ENCODE measurements at regions not wholly inside any gene's neighbourhood (a gene's known extent, or its start where the extent isn't known, plus 50 kb on each side); places are given as distances from the start of the nearest gene placed in this dataset.

- TF ChIP-seq, protein P1, sequence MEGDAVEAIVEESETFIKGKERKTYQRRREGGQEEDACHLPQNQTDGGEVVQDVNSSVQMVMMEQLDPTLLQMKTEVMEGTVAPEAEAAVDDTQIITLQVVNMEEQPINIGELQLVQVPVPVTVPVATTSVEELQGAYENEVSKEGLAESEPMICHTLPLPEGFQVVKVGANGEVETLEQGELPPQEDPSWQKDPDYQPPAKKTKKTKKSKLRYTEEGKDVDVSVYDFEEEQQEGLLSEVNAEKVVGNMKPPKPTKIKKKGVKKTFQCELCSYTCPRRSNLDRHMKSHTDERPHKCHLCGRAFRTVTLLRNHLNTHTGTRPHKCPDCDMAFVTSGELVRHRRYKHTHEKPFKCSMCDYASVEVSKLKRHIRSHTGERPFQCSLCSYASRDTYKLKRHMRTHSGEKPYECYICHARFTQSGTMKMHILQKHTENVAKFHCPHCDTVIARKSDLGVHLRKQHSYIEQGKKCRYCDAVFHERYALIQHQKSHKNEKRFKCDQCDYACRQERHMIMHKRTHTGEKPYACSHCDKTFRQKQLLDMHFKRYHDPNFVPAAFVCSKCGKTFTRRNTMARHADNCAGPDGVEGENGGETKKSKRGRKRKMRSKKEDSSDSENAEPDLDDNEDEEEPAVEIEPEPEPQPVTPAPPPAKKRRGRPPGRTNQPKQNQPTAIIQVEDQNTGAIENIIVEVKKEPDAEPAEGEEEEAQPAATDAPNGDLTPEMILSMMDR (IDR thresholded peaks at IDR 0.05; ENCODE audit: low read depth, low read length), result no peak
- no peak overlapping the region for H3K4me3 ChIP-seq (ENCODE audit: low read depth, low read length)
Observed at GRCh38 chr9:13734601-13735000, 455.1 kb upstream of the MPDZ start.

GRCh38 chr9:13732290-13732689 is 452.8 kb upstream of the MPDZ start:
- TF ChIP-seq, protein P1 (IDR thresholded peaks at IDR 0.05; ENCODE audit: low read depth, low read length), result no peak

DNA sequence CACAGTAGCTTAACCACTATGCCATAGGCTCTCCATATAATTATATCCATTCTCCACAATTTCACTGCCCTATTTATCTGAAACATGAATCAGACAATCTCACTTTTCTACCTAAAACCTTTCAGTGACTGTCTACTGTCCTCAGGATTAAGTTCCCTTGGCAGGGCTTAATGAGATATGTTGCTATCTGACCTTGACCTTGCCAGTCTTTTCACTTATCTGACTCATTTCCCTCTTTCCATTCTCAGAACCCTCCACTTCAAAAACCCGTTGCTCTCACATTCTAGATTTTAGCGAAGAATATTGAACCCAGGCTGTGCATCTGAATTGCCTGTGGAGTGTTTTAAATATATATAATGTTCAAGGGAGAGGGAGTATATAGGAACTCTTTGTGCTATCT is 452.1 kb upstream of the MPDZ start:
- H3K4me3 ChIP-seq (ENCODE audit: low read depth, low read length), result no peak overlapping the region
- TF ChIP-seq, protein P1 (IDR thresholded peaks at IDR 0.05; ENCODE audit: low read depth, low read length), result no peak

More at GRCh38 chr9:13732290-13732689, 452.8 kb upstream of the MPDZ start:
- no peak overlapping the region for H3K4me3 ChIP-seq (ENCODE audit: low read depth, low read length)

- no peak overlapping the region for H3K4me3 ChIP-seq (ENCODE audit: low read depth, low read length)
- TF ChIP-seq, protein P1 (IDR thresholded peaks at IDR 0.05; ENCODE audit: low read depth, low read length), result no peak
Observed at GRCh38 chr9:13729955-13730354, 450.5 kb upstream of the MPDZ start.

- TF ChIP-seq, protein P1 (IDR thresholded peaks at IDR 0.05; ENCODE audit: low read depth, low read length), result no peak
- no peak overlapping the region for H3K4me3 ChIP-seq (ENCODE audit: low read depth, low read length)
Observed at GRCh38 chr9:13728917-13729811, 449.7 kb upstream of the MPDZ start.

DNA sequence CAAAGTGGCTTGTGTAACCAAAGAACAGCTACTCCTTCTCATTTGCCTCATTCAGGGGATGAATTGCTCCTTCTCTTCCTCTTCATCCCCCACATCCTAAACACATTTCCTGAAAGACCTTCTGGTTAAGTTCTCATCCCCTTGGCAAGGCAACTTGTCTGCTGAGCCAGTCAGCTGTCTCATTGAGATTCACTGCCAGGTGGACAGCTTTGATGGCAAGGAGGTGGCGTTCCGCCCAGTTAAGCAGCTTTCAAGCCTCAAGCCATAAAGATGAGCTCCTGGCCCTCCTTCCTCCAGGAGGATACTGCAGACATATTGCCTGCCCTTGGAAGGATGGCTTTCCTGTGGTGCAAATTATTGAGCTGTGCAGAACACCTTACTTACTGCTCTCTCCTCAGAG is 448.6 kb upstream of the MPDZ start:
- TF ChIP-seq, protein P1 (IDR thresholded peaks at IDR 0.05; ENCODE audit: low read depth, low read length), result no peak
- H3K4me3 ChIP-seq (ENCODE audit: low read depth, low read length), result no peak overlapping the region

GRCh38 chr9:13726746-13727145 is 447.3 kb upstream of the MPDZ start:
- no peak overlapping the region for H3K4me3 ChIP-seq (ENCODE audit: low read depth, low read length)
- TF ChIP-seq, protein P1 (IDR thresholded peaks at IDR 0.05; ENCODE audit: low read depth, low read length), result no peak

Measured in WI38 (cell line).